Panc1 (cell line): ENCODE measurements at regions not wholly inside any gene's neighbourhood (a gene's known extent, or its start where the extent isn't known, plus 50 kb on each side); places are given as distances from the start of the nearest gene placed in this dataset.
A peak's percentile ranks its signal among the peaks of the same experiment; 100 is the strongest.
"Not testable (repeated sequence)": the region's sequence is repeated elsewhere in the genome, so short reads cannot be mapped to it uniquely, and the experiment has no call there.

Experiments
- ATAC-seq: fragments of 200-7000 bp; cut with Tn5 transposase; 2 replicates; pipeline ENCODE4 v1.9.1; 2020; ENCODE audit warnings: mild to moderate bottlenecking, moderate library complexity
- BruUV-seq: library from RNA; stranded (reverse); fragments of 400-500 nt; replicated peaks from 2 replicates; lab custom pipeline; 2021; lab: Mats Ljungman, UMichigan
- CTCF ChIA-PET: fragments of 300-600 bp; sonication (Branson Sonifier 250); formaldehyde crosslinking; loops from one replicate; lab custom pipeline; 2022; ENCODE audit warnings: antibody characterized with exemption; lab: Charles Lee
- POLR2A ChIA-PET: fragments of 300-600 bp; sonication (Branson Sonifier 250); formaldehyde crosslinking; loops from one replicate; lab custom pipeline; 2022; ENCODE audit warnings: antibody characterized with exemption; lab: Charles Lee
- DNase-seq: peaks from one replicate; pipeline ENCODE4 v3.0.0-alpha.2; 2010; ENCODE audit warnings: low read depth, low spot score
- H3K27ac ChIP-seq: 2 replicates; pipeline ENCODE4 v1.5.1; 2011; ENCODE audit warnings: mild to moderate bottlenecking, low read length, inconsistent platforms
- H3K27me3 ChIP-seq: fragments of 200-500 bp; sonication (Bioruptor generic); 2 replicates; pipeline ENCODE4 v1.6.0; 2014; ENCODE audit warnings: low read length, inconsistent platforms; ENCODE audit not compliant: control insufficient read depth, insufficient read depth
- H3K36me3 ChIP-seq: fragments of 200-500 bp; sonication (Bioruptor generic); 2 replicates; pipeline ENCODE4 v1.5.1; 2014; ENCODE audit warnings: inconsistent platforms, mild to moderate bottlenecking, low read length, moderate library complexity; ENCODE audit not compliant: control insufficient read depth, insufficient read depth
- H3K4me1 ChIP-seq: 2 replicates; pipeline ENCODE4 v1.5.1; 2011; ENCODE audit warnings: inconsistent platforms, mild to moderate bottlenecking, low read length, moderate library complexity; ENCODE audit not compliant: control insufficient read depth, insufficient read depth
- H3K4me3 ChIP-seq, 2 experiments: 2 replicates each; pipeline ENCODE4 v1.5.1; 2011 to 2012; ENCODE audit warnings: low read depth in 2 of 2, low read length in 2 of 2, mild to moderate bottlenecking in 2 of 2, inconsistent platforms in 1 of 2, moderate library complexity in 1 of 2
- H3K9me3 ChIP-seq: fragments of 200-500 bp; sonication (Bioruptor generic); 2 replicates; pipeline ENCODE4 v1.5.1; 2014; ENCODE audit warnings: low read depth, mild to moderate bottlenecking, inconsistent platforms, low read length, moderate library complexity; ENCODE audit not compliant: control insufficient read depth, insufficient read depth
- CTCF ChIP-seq: fragments of 450-650 bp; IDR thresholded peaks from 2 replicates; pipeline ENCODE4 v1.5.1; 2017; ENCODE audit warnings: mild to moderate bottlenecking
- POLR2AphosphoS5 ChIP-seq: IDR thresholded peaks from 2 replicates; pipeline ENCODE4 v1.6.1; 2012; ENCODE audit warnings: mild to moderate bottlenecking, low read depth, low read length, moderate library complexity
- SIN3A ChIP-seq: IDR thresholded peaks from 2 replicates; pipeline ENCODE4 v1.6.1; 2012; ENCODE audit warnings: low read depth, mild to moderate bottlenecking, low read length, moderate library complexity, borderline replicate concordance; ENCODE audit not compliant: insufficient read depth
- TCF7L2 ChIP-seq: IDR thresholded peaks from 2 replicates; pipeline ENCODE4 v1.6.1; 2011; ENCODE audit warnings: mild to moderate bottlenecking, low read depth, low read length, inconsistent platforms
- in situ Hi-C: cut with HindIII; loops from 2 replicates; pipeline ENCODE4 v1.10.0; 2016; ENCODE audit warnings: low sequenced_read_pairs, low pct_unique_long_range_greater_than_20kb
- intact Hi-C: fragments of 100-400 bp; cut with micrococcal nuclease; formaldehyde crosslinking; loops from one replicate; pipeline ENCODE4 v1.10.0; 2022; ENCODE audit not compliant: unreplicated experiment
- TF ChIP-seq, protein P1 (sequence below), 2 experiments: IDR thresholded peaks; 2 replicates each; pipeline ENCODE4 v1.6.1; 2011 to 2012; ENCODE audit warnings: low read depth in 2 of 2, control low read depth in 1 of 2, low read length in 1 of 2, mild to moderate bottlenecking in 1 of 2, moderate library complexity in 1 of 2; ENCODE audit not compliant: insufficient read depth in 1 of 2

- no peak for TF ChIP-seq POLR2AphosphoS5
- no peak for TF ChIP-seq CTCF
- TF ChIP-seq, protein P1, sequence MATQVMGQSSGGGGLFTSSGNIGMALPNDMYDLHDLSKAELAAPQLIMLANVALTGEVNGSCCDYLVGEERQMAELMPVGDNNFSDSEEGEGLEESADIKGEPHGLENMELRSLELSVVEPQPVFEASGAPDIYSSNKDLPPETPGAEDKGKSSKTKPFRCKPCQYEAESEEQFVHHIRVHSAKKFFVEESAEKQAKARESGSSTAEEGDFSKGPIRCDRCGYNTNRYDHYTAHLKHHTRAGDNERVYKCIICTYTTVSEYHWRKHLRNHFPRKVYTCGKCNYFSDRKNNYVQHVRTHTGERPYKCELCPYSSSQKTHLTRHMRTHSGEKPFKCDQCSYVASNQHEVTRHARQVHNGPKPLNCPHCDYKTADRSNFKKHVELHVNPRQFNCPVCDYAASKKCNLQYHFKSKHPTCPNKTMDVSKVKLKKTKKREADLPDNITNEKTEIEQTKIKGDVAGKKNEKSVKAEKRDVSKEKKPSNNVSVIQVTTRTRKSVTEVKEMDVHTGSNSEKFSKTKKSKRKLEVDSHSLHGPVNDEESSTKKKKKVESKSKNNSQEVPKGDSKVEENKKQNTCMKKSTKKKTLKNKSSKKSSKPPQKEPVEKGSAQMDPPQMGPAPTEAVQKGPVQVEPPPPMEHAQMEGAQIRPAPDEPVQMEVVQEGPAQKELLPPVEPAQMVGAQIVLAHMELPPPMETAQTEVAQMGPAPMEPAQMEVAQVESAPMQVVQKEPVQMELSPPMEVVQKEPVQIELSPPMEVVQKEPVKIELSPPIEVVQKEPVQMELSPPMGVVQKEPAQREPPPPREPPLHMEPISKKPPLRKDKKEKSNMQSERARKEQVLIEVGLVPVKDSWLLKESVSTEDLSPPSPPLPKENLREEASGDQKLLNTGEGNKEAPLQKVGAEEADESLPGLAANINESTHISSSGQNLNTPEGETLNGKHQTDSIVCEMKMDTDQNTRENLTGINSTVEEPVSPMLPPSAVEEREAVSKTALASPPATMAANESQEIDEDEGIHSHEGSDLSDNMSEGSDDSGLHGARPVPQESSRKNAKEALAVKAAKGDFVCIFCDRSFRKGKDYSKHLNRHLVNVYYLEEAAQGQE (IDR thresholded peaks at IDR 0.05; ENCODE audit: insufficient read depth in 1 of 2, low read depth in 2 of 2, low read length in 1 of 2), result no peak
- TF ChIP-seq TCF7L2, result no peak
- H3K27ac ChIP-seq, result no peak overlapping the region
- ATAC-seq (no peak), DNase-seq (no peak)
- H3K36me3 ChIP-seq, result no peaks in the 10 kb centered on the region
- CTCF ChIA-PET, result no interaction called here
- intact Hi-C loops (no loop called here), in situ Hi-C loops (no loop called here)
- BruUV-seq, result no TSS peak
- H3K4me3 ChIP-seq, result no peak overlapping the region
- no peaks in the 10 kb centered on the region for H3K27me3 ChIP-seq
- no peaks in the 10 kb centered on the region for H3K9me3 ChIP-seq
- no peaks in the 10 kb centered on the region for H3K4me1 ChIP-seq
- POLR2A ChIA-PET, result interaction anchor here (0.6 kb wide), 1 partner anchor 73 kb away, joined by 4 read pairs; no protein-coding TSS in a partner anchor
These were observed 78.8 kb upstream of the UBE2E1 start for GRCh38 chr3:23726811-23727548.

- no peaks in the 10 kb centered on the region for H3K9me3 ChIP-seq
- ATAC-seq (peak; percentile 46; the same call in 1 of the 2 replicates), DNase-seq (no peak)
- TF ChIP-seq SIN3A (no peak), POLR2AphosphoS5 (no peak), TCF7L2 (no peak), CTCF (no peak)
- TF ChIP-seq, protein P1 (IDR thresholded peaks at IDR 0.05; ENCODE audit: insufficient read depth in 1 of 2, low read depth in 2 of 2, low read length in 1 of 2), result no peak
- no peaks in the 10 kb centered on the region for H3K36me3 ChIP-seq
- H3K27ac ChIP-seq, result no peak overlapping the region
- in situ Hi-C loops (no loop called here), intact Hi-C loops (no loop called here)
- POLR2A ChIA-PET, result interaction anchor here (0.5 kb wide), 1 partner anchor 8 kb away, joined by 6 read pairs; no protein-coding TSS in a partner anchor
- no peaks in the 10 kb centered on the region for H3K4me1 ChIP-seq
- H3K4me3 ChIP-seq, result no peak overlapping the region
- CTCF ChIA-PET, result no interaction called here
- BruUV-seq, result no TSS peak
- no peaks in the 10 kb centered on the region for H3K27me3 ChIP-seq
These were observed 77.1 kb upstream of the UBE2E1 start for GRCh38 chr3:23728601-23729117.

DNA sequence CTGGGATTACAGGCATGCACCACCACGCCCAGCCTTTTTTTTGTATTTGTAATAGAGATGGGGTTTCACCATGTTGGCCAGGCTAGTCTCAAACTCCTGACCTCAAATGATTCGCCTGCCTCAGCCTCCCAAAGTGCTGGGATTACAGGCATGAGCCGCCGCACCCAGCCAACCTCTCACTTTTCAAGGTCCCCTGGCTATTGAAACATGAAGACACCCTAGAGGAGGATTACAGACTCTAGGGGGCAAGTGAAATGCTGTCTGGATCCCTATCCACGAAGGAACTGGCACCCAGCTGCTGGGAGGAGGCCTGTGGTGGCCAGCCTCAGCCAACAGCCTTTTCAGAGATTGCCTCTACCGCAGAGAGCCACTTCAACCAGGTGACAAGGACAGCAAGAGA, 76.4 kb upstream of the UBE2E1 start:
- H3K36me3 ChIP-seq, H3K4me3 ChIP-seq, H3K27me3 ChIP-seq, H3K4me1 ChIP-seq, CTCF ChIA-PET, H3K27ac ChIP-seq, ATAC-seq, in situ Hi-C loops, BruUV-seq, DNase-seq, intact Hi-C loops, POLR2A ChIA-PET, H3K9me3 ChIP-seq: not testable (repeated sequence)
